Lung (tissue), 11 donors: ENCODE measurements at regions not wholly inside any gene's neighbourhood (a gene's known extent, or its start where the extent isn't known, plus 50 kb on each side); places are given as distances from the start of the nearest gene placed in this dataset.

Source experiments
- ATAC-seq: fragments of 200-7000 bp; cut with Tn5 transposase; one replicate; pipeline ENCODE4 v1.9.1; 2020; ENCODE audit warnings: moderate number of reproducible peaks; ENCODE audit not compliant: insufficient read depth, low FRiP score
- DNase-seq, 3 donors: peaks; one replicate each; pipeline ENCODE4 v3.0.0-alpha.2; 2013 to 2017
- H3K27ac ChIP-seq, 2 donors: one replicate each; pipeline ENCODE4 v1.5.1; 2013; ENCODE audit warnings: mild to moderate bottlenecking in 2 of 2, moderate library complexity in 2 of 2, control low read depth in 1 of 2, inconsistent platforms in 1 of 2, low read depth in 1 of 2, low read length in 1 of 2
- H3K27me3 ChIP-seq, 3 donors: one replicate each; pipeline ENCODE4 v1.5.1; 2013; ENCODE audit warnings: low read length in 2 of 3; ENCODE audit not compliant: control insufficient read depth in 3 of 3, insufficient read depth in 3 of 3
- H3K36me3 ChIP-seq, 4 donors: one replicate each; pipeline ENCODE4 v1.5.1; 2013; ENCODE audit warnings: low read length in 4 of 4, mild to moderate bottlenecking in 1 of 4, moderate library complexity in 1 of 4; ENCODE audit not compliant: control insufficient read depth in 4 of 4, insufficient read depth in 4 of 4
- H3K4me1 ChIP-seq, 5 donors: one replicate each; pipeline ENCODE4 v1.5.1; 2013; ENCODE audit warnings: low read length in 5 of 5, mild to moderate bottlenecking in 2 of 5, moderate library complexity in 1 of 5; ENCODE audit not compliant: control insufficient read depth in 5 of 5, insufficient read depth in 5 of 5
- H3K4me3 ChIP-seq: one replicate; pipeline ENCODE4 v1.5.1; 2013; ENCODE audit warnings: mild to moderate bottlenecking, control low read depth, moderate library complexity
- H3K9ac ChIP-seq, 2 donors: one replicate each; pipeline ENCODE4 v1.5.1; 2013; ENCODE audit warnings: low read length in 2 of 2, control low read depth in 1 of 2; ENCODE audit not compliant: insufficient read depth in 1 of 2
- H3K9me3 ChIP-seq, 4 donors: one replicate each; pipeline ENCODE4 v1.5.1; 2013; ENCODE audit warnings: low read length in 3 of 4, mild to moderate bottlenecking in 1 of 4, moderate library complexity in 1 of 4; ENCODE audit not compliant: control insufficient read depth in 4 of 4, insufficient read depth in 3 of 4
- CTCF ChIP-seq: IDR thresholded peaks from 2 replicates; pipeline ENCODE4 v1.5.1; 2012; ENCODE audit warnings: mild to moderate bottlenecking; ENCODE audit errors: control extremely low read depth, extremely low read depth
- WGBS, 2 donors: extraction: QIAGEN DNeasy Blood & Tissue Kit; methylation state at CpG; one replicate each; pipeline ENCODE4 v1.1.7; 2013; 5-methylcytosine and 5-hydroxymethylcytosine counted together
- donor health status: control.
- donor health status: control.
- donor health status: Bipolar disorder and iron deficiency.
- donor health status: healthy.
- donor health status: DM: yes; HTN: yes; CAD: no.

- H3K9me3 ChIP-seq: peaks cover 0 to 2% (median 1%) of the 10 kb centered on the region in 4 donors
- peaks cover 0 to 21% (median 6%) of the 10 kb centered on the region in 5 donors for H3K4me1 ChIP-seq
- H3K27me3 ChIP-seq: no peaks in the 10 kb centered on the region
- peak overlapping the region in 1 of 2 donors; percentile 45 for H3K27ac ChIP-seq
- no peak overlapping the region for H3K4me3 ChIP-seq
- WGBS, 2 donors: 49 to 65% methylated on average over 3 of the region's 3 CpGs
- no peak for ATAC-seq
- DNase-seq: peak in 2 of 3 donors; percentile 21 to 41
- no peak overlapping the region for H3K9ac ChIP-seq
- no peaks in the 10 kb centered on the region for H3K36me3 ChIP-seq
- no peak for TF ChIP-seq CTCF
Observed at GRCh38 chr1:221118176-221118937, 239.1 kb downstream of the HLX start.

GRCh38 chr1:221118938-221119320, 239.7 kb downstream of the HLX start:
- H3K36me3 ChIP-seq: no peaks in the 10 kb centered on the region
- TF ChIP-seq CTCF: no peak
- peaks cover 0 to 2% (median 1%) of the 10 kb centered on the region in 4 donors for H3K9me3 ChIP-seq
- peak overlapping the region in 1 of 2 donors; percentile 45 for H3K27ac ChIP-seq
- 94 to 100% methylated on average over 1 of the region's 1 CpG for WGBS, 2 donors
- no peak overlapping the region for H3K9ac ChIP-seq
- H3K4me1 ChIP-seq: peaks cover 0 to 21% (median 6%) of the 10 kb centered on the region in 5 donors
- DNase-seq: no peak
- no peaks in the 10 kb centered on the region for H3K27me3 ChIP-seq
- ATAC-seq: no peak
- H3K4me3 ChIP-seq: no peak overlapping the region

GRCh38 chr1:221122501-221122900, 243.3 kb downstream of the HLX start:
- no peak for TF ChIP-seq CTCF
- no peak overlapping the region for H3K27ac ChIP-seq
- no peak overlapping the region for H3K4me3 ChIP-seq
- no peak for ATAC-seq
- WGBS, 2 donors: 54 to 73% methylated on average over 1 of the region's 1 CpG
- no peak overlapping the region for H3K9ac ChIP-seq
- H3K36me3 ChIP-seq: no peaks in the 10 kb centered on the region
- H3K4me1 ChIP-seq: peaks cover 0 to 16% (median 3%) of the 10 kb centered on the region in 5 donors
- no peaks in the 10 kb centered on the region for H3K27me3 ChIP-seq
- DNase-seq: no peak
- peaks cover 0 to 2% (median 1%) of the 10 kb centered on the region in 4 donors for H3K9me3 ChIP-seq
